GM10248 (cell line): ENCODE measurements at regions not wholly inside any gene's neighbourhood (a gene's known extent, or its start where the extent isn't known, plus 50 kb on each side); places are given as distances from the start of the nearest gene placed in this dataset.

Experiments used
- CTCF ChIA-PET: fragments of 300-600 bp; sonication (Branson Sonifier 250); formaldehyde crosslinking; extraction: SDS; loops from one replicate; lab custom pipeline; 2021; ENCODE audit warnings: antibody characterized with exemption; lab: Yijun Ruan, JAX
- POLR2A ChIA-PET: fragments of 350-650 bp; sonication (Branson Sonifier 250); formaldehyde crosslinking; extraction: SDS; loops from one replicate; lab custom pipeline; 2020; ENCODE audit warnings: antibody characterized with exemption; lab: Yijun Ruan, JAX
- DNase-seq: peaks from one replicate; pipeline ENCODE4 v3.0.0; 2012; ENCODE audit errors: extremely low spot score
- TF ChIP-seq, protein P1 (sequence below): IDR thresholded peaks from 2 replicates; pipeline ENCODE4 v1.5.1; 2012; ENCODE audit warnings: mild to moderate bottlenecking, low read depth; ENCODE audit errors: extremely low read depth, missing control alignments, control extremely low read depth

DNA sequence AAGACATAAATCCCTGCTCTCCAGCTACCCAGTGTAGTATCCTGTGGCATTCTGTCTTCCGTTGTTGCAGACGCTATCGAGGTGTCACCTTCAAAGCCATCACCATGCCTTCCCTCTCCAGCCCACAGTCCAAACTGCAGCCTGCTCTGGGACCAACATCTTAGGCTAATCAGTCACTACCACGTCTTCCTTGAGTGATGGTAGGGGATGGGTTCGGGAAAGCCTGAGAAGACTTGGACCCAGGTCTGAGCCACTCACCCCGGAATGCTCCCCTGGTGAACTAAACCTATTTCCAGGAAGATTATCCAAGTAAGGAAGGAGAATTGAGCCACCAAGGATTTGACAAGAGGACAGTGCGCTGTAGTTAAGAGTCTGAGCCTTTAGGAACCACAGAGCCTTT lies 52.9 kb upstream of the IRX1 start:
- POLR2A ChIA-PET = no interaction called here
- no peak for DNase-seq
- TF ChIP-seq, protein P1, sequence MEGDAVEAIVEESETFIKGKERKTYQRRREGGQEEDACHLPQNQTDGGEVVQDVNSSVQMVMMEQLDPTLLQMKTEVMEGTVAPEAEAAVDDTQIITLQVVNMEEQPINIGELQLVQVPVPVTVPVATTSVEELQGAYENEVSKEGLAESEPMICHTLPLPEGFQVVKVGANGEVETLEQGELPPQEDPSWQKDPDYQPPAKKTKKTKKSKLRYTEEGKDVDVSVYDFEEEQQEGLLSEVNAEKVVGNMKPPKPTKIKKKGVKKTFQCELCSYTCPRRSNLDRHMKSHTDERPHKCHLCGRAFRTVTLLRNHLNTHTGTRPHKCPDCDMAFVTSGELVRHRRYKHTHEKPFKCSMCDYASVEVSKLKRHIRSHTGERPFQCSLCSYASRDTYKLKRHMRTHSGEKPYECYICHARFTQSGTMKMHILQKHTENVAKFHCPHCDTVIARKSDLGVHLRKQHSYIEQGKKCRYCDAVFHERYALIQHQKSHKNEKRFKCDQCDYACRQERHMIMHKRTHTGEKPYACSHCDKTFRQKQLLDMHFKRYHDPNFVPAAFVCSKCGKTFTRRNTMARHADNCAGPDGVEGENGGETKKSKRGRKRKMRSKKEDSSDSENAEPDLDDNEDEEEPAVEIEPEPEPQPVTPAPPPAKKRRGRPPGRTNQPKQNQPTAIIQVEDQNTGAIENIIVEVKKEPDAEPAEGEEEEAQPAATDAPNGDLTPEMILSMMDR = no peak
- CTCF ChIA-PET = interaction anchor here (1.2 kb wide), 1 partner anchor 12 kb away, joined by 3 read pairs; no protein-coding TSS in a partner anchor

DNA sequence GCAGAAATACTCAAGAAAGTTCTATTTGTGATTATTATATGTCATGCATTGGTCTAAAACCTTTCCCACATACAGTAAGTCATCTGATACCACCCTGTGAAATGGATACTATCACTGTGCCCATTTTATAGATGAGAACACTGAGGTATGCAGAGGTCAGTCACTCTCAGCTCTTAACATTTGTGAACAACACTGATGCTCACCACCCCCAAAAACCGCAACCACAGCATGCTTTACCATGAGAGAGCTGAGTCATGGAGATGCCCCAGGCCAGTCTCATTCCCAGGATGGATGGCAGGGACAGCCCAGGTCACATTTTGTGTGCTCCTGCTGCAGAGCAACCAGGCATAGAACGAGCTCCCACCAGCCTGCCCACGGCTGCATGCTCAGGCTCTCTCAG lies 53.5 kb upstream of the IRX1 start:
- TF ChIP-seq, protein P1 = no peak
- ChIA-PET CTCF (interaction anchor here (1.2 kb wide), 1 partner anchor 12 kb away, joined by 3 read pairs; no protein-coding TSS in a partner anchor), POLR2A (no interaction called here)
- no peak for DNase-seq

DNA sequence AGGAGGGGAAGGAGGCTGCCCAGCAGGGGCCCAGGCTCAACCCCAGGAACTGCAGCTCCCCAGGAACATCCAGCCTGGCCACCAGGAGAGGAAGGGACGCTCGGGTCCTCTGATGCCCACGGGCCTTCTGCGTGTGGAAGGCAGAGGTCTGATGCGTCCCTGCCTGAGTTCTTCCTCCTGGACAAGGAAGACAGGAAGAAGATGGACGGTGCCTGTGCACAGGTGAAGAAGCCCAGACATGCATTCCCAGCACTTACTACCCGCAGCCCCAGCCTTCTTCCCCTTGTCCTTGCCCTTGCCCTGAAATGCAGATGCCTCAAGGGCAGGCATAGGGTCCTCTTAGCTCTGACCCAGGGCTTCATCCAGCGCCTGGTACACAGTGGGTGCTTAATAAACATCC lies 56.7 kb upstream of the IRX1 start:
- no peak for DNase-seq
- TF ChIP-seq, protein P1 = no peak
- CTCF ChIA-PET = no interaction called here

DNA sequence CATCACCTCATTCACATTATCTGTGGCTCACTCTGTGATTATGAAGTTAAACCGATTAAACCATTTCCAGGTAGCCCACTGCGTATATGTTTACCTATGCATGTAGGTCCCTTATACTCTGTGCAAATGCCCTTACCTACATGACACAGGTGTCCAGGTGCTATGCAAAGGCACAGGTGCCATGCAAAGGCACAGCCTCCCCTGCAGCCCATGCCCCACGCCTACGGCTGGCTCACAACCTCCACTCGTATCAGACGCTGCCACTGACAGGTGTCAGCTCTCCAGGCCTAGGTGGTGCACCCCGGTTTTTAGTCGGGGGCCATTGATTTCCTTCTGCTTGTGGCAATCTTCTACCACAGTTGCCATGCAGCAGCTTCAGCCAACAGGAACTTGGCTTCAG lies 57.7 kb upstream of the IRX1 start:
- TF ChIP-seq, protein P1 = no peak
- ChIA-PET CTCF (no interaction called here), POLR2A (no interaction called here)
- no peak for DNase-seq

More for the DNA sequence above, 56.7 kb upstream of the IRX1 start:
- POLR2A ChIA-PET = no interaction called here

DNA sequence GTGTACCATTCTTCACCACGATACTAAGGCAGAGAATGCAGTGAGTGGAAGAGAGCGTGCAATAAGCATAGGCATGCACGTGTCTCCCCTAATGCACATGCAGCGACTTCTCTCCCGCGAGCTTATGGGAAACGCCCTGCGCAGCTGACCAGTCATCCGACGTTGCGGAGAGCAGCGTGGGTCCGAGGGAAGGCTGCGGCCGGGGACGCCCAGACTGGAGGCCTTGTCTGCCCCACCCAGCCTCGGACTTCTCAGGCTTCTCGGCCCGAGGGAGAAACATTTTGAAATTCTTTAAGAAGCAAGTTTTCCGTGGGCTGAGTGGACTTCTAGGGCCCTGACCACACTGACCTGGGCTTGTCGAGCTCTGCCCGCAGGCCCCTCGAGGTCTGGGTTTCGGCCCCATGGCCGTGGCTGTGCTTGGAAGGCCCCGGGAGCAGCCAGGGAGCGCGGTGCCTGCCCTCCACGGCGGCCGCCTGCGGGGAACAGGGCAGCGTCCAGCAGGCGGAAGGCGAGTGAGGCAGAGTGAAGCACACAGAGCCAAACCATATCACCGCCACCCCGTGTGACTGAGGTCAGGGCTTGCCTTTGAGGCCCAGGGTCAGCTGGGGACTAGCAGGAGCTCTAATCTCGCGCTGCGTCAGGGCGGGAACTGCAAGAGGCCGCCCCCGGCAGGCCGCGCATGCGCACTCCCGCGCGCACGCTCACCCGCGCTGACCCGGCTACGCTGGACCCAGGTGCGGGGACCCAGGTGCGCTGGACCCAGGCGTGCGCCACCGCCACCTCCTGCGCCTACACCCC lies 60.0 kb upstream of the IRX1 start:
- POLR2A ChIA-PET = no interaction called here
- TF ChIP-seq, protein P1 = no peak
- CTCF ChIA-PET = no interaction called here
- DNase-seq = no peak

DNA sequence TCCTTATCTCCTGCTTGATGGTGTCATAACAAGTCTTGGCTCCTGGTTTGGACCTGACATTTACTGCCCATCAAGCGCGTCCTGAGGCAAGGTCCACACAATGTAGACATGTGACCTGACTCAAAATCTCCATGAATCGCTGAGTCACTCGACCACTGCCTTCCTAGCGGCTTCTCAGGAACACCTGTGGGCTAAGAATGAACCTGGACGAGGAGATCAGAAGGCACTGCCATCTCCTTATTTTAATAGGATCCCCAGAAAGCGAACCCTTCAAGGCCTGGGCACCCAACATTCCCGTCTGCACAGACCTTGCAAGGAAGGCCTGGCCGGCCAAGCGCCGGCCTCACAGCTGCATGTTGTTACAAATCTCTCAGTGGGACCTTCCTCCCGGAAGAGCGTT lies 60.6 kb upstream of the IRX1 start:
- ChIA-PET CTCF (no interaction called here), POLR2A (no interaction called here)
- DNase-seq = no peak
- TF ChIP-seq, protein P1 = no peak
